Mesothelial cell of epicardium (in vitro differentiated cells): ENCODE measurements at regions not wholly inside any gene's neighbourhood (a gene's known extent, or its start where the extent isn't known, plus 50 kb on each side); places are given as distances from the start of the nearest gene placed in this dataset.

ENCODE experiments used
- DNase-seq, 2 experiments: peaks; one replicate each; pipeline ENCODE4 v3.0.0; 2021; ENCODE audit warnings: low spot score in 2 of 2; ENCODE audit not compliant: unreplicated experiment in 2 of 2
- H3K27ac Mint-ChIP-seq: 2 replicates; pipeline ENCODE4 v1.8.0; 2021; ENCODE audit warnings: mixed read lengths
- H3K27me3 Mint-ChIP-seq: 2 replicates; pipeline ENCODE4 v1.8.0; 2021; ENCODE audit warnings: low read depth, mixed read lengths
- H3K36me3 Mint-ChIP-seq: 2 replicates; pipeline ENCODE4 v1.8.0; 2021; ENCODE audit warnings: mixed read lengths
- H3K4me1 Mint-ChIP-seq: 2 replicates; pipeline ENCODE4 v1.8.0; 2021; ENCODE audit warnings: mixed read lengths
- H3K4me3 Mint-ChIP-seq: 2 replicates; pipeline ENCODE4 v1.8.0; 2021; ENCODE audit warnings: mild to moderate bottlenecking, moderate library complexity, mixed read lengths
- H3K9me3 Mint-ChIP-seq: 2 replicates; pipeline ENCODE4 v1.8.0; 2021; ENCODE audit warnings: mixed read lengths
- TF ChIP-seq, protein P1 (sequence below): fragments of 200-600 bp; sonication (generic); IDR thresholded peaks from one replicate; pipeline ENCODE4 v1.5.0; 2021; ENCODE audit warnings: antibody characterized with exemption; ENCODE audit not compliant: unreplicated experiment

GRCh38 chr2:128498589-128498988 is 179.9 kb upstream of the HS6ST1 start:
- Mint-ChIP-seq H3K36me3 (no peaks in the 10 kb centered on the region), H3K4me3 (no peak overlapping the region), H3K27ac (no peak overlapping the region), H3K9me3 (no peaks in the 10 kb centered on the region), H3K4me1 (peaks cover 62% of the 10 kb centered on the region), H3K27me3 (no peaks in the 10 kb centered on the region)
- no peak for DNase-seq
- TF ChIP-seq, protein P1, sequence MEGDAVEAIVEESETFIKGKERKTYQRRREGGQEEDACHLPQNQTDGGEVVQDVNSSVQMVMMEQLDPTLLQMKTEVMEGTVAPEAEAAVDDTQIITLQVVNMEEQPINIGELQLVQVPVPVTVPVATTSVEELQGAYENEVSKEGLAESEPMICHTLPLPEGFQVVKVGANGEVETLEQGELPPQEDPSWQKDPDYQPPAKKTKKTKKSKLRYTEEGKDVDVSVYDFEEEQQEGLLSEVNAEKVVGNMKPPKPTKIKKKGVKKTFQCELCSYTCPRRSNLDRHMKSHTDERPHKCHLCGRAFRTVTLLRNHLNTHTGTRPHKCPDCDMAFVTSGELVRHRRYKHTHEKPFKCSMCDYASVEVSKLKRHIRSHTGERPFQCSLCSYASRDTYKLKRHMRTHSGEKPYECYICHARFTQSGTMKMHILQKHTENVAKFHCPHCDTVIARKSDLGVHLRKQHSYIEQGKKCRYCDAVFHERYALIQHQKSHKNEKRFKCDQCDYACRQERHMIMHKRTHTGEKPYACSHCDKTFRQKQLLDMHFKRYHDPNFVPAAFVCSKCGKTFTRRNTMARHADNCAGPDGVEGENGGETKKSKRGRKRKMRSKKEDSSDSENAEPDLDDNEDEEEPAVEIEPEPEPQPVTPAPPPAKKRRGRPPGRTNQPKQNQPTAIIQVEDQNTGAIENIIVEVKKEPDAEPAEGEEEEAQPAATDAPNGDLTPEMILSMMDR, result no peak

DNA sequence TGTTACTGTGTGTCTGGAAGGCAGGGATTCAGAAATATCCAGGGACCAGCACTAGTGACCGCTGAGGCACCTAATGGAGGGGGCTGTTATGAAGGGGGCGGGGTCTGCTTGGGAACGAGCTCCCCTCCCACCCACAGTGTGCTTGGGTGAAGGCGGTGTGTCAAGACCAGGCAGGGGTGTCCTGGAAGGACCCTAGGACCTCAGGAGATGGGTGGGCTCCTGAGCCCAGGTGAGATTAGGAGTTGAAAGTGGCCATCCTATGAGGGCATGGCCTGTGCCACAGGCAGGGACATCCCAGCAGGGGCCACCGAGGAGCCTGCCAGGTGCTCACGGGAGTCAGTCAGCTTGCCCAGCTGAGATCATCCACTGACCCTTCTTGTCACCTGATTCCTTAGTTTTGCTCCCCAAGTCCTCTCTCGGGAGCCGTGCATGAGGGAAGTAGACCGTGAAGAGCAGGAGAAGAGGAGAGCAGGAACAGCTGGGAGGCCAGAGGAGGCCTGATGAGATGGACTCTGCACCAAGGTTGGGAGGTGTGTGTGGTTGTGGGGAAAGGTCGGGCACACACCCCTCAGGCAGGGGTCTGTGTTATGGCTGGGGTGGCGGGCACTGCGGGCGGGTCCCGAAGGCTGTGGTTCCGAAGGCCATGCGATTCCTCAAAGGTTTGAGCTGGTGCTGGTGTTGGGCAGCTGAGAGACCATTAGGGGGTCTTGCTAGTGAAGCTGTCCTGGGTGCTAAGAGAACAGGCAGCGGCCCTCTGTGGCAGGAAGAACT is 180.9 kb upstream of the HS6ST1 start:
- Mint-ChIP-seq H3K27me3 (no peaks in the 10 kb centered on the region), H3K4me1 (peaks cover 61% of the 10 kb centered on the region), H3K27ac (peak overlapping the region; percentile 37), H3K4me3 (no peak overlapping the region), H3K9me3 (no peaks in the 10 kb centered on the region), H3K36me3 (no peaks in the 10 kb centered on the region)
- DNase-seq, result no peak
- TF ChIP-seq, protein P1, result no peak

DNA sequence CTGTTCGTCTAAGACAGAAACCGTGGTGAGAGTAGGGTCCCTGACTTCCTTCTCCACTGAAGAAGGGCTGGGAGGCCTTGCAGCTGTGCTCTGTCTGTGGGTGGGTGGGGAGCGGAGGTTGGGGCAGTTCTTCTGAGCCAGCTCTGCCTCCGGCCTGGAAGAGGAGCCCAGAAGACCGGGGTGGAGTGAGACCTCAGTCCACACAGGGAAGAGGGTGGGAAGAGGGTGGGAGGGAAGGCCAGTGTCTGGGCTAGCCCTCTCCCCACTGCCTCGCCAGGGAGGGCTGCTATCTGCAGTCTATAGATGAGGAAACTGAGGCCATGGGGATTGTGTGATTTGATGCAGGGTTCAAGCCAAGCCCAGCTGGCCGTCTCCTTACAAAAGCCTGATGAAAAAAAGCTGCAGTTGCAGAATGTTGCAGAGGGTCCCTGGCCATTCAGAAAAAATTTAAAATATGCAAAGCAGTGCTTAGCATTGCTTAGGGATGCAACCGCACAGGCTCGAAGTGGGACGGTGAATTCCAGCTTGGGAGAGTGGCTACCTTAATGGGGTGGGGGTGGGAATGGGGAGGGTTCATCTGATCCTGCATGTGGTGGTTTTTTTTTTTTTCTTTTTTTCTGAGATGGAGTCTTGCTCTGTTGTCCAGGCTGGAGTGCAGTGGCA is 181.6 kb upstream of the HS6ST1 start:
- TF ChIP-seq, protein P1, result no peak

DNA sequence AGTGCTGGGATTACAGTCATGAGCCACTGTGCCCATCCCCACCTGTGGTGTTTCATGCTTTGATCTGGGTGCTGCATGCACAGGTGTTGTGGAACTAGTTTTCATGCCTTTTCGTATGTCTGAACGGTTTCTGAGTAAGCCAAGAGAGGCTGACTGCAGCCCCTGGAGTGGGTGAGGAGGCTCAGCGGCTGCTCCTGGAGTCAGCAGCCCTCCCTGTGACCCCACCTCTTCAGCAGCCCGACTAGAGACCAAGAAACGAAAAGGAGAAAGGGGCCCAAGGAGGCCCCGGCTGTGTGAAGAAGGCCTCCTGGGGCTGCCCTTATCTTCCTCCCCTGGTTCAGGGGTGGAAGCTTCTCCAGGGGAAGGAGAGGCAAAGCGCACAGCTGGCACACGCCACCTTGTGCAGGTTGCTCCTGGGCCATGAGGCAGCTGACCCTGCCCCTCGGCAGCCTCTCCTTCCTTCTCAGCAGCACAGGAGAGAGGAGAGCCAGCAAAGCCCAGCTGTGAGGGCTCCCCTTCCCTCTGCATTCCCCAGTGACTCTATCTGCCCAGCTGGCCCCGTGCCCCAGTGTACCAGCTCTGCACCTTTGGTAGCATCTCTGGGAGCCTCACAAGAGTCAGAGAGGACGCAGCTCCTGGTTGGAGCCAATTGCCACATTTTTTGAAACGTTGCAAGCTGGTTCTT is 182.5 kb upstream of the HS6ST1 start:
- Mint-ChIP-seq H3K9me3 (no peaks in the 10 kb centered on the region), H3K4me3 (no peak overlapping the region), H3K27ac (no peak overlapping the region), H3K27me3 (no peaks in the 10 kb centered on the region), H3K36me3 (no peaks in the 10 kb centered on the region), H3K4me1 (peaks cover 62% of the 10 kb centered on the region)
- TF ChIP-seq, protein P1, result no peak
- no peak for DNase-seq

More for the DNA sequence above, 181.6 kb upstream of the HS6ST1 start:
- peaks cover 62% of the 10 kb centered on the region for H3K4me1 Mint-ChIP-seq
- H3K36me3 Mint-ChIP-seq, result no peaks in the 10 kb centered on the region
- H3K9me3 Mint-ChIP-seq, result no peaks in the 10 kb centered on the region
- H3K27ac Mint-ChIP-seq, result no peak overlapping the region
- H3K27me3 Mint-ChIP-seq, result no peaks in the 10 kb centered on the region
- DNase-seq, result no peak
- no peak overlapping the region for H3K4me3 Mint-ChIP-seq

DNA sequence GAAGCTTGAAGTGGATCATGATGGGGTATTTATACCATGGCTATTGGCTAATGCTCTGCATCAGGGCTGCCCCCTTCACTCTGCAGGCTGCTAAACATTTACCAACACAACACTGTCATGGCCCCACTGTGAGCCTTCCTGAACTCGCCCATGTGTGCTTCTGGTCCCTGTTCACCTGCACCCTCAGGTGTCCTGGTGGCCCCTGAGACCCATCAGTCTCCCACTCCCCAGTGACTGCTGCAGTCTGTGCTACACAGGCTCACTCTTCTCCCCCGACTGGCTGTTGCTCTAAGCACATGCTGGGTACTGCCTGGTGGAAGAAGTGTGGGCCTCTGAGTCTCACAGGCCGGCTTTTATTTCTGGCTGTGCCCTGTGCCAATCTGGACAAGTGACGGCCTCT is 183.0 kb upstream of the HS6ST1 start:
- TF ChIP-seq, protein P1, result no peak
- H3K27me3 Mint-ChIP-seq, result no peaks in the 10 kb centered on the region
- H3K9me3 Mint-ChIP-seq, result no peaks in the 10 kb centered on the region
- H3K36me3 Mint-ChIP-seq, result no peaks in the 10 kb centered on the region
- no peak for DNase-seq
- H3K4me3 Mint-ChIP-seq, result no peak overlapping the region
- no peak overlapping the region for H3K27ac Mint-ChIP-seq
- peaks cover 57% of the 10 kb centered on the region for H3K4me1 Mint-ChIP-seq
